Renal cortex interstitium (tissue), 11 donors: ENCODE measurements at regions not wholly inside any gene's neighbourhood (a gene's known extent, or its start where the extent isn't known, plus 50 kb on each side); places are given as distances from the start of the nearest gene placed in this dataset.
A peak's percentile ranks its signal among the peaks of the same experiment; 100 is the strongest.

Source experiments
- DNase-seq, 11 donors: peaks; one replicate each; pipeline ENCODE4 v3.0.0-alpha.2; 2013; ENCODE audit warnings: low read depth in 9 of 11, low spot score in 4 of 11; ENCODE audit errors: extremely low read depth in 1 of 11

DNA sequence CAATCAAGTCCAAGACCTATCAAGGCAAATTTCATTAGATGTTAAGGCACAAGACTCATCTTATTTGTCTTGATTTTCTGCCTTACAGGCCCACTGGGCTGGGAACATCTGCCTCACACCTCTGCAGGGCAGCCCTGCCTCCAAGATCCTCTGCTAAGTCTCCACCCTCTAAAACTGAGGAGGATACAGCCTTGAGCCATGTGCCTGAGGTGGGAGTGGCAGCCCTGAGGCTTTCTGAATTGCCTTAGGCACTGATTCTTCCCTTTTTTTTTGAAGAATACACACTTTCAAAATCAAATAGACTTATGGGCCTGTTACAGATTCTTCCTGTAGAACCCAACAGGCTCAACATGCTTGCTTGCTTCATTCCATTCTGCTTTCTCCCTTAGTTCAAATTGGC is 544.3 kb upstream of the ADAMTS5 start:
- DNase-seq, result no peak

DNA sequence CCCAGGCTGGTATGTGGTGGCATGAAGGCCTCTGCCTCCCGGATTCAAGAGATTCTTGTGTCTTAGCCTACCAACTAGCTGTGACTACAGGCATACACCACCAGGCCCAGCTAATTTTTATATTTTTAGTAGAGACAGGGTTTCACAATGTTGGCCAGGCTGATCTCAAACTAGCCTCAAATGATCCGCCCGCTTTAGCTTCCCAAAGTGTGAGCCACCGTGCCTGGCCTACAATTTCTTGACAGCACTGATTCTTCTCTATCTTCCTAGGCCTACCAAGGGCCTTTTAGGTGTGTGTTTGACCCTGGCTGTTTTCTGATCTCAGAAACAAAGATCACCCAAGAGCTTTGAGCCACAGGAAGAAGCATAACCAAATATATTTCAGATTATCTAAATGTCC is 540.8 kb upstream of the ADAMTS5 start:
- DNase-seq, result no peak

GRCh38 chr21:27505516-27505915 is 538.6 kb upstream of the ADAMTS5 start:
- DNase-seq, result no peak

GRCh38 chr21:27502801-27503200 is 535.9 kb upstream of the ADAMTS5 start:
- DNase-seq, result no peak

GRCh38 chr21:27498025-27498424 is 531.1 kb upstream of the ADAMTS5 start:
- no peak for DNase-seq

DNA sequence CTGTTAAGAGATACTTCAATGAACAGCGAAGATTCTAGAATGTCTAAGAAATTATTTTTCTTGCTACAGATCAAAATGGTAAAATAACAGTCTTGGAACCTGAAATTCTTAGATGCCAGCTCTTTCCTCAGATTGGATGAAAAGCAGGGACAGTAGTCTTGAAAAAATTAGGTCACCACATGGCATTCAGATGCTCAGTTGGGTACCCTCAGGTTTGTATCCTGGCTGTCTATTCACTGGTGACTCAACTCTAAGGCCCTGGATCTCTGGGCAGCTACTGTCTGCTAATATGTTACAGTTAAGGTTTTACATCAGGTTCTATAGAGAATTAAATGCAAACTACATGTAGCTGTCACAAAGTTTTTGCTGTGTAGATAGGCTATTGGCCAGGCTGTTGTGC is 528.9 kb upstream of the ADAMTS5 start:
- DNase-seq, result no peak

GRCh38 chr21:27493542-27493941 is 526.7 kb upstream of the ADAMTS5 start:
- DNase-seq, result no peak

- no peak for DNase-seq
Observed at GRCh38 chr21:27487676-27488075, 520.8 kb upstream of the ADAMTS5 start.

GRCh38 chr21:27480841-27481261 is 514.0 kb upstream of the ADAMTS5 start:
- DNase-seq, result no peak

DNA sequence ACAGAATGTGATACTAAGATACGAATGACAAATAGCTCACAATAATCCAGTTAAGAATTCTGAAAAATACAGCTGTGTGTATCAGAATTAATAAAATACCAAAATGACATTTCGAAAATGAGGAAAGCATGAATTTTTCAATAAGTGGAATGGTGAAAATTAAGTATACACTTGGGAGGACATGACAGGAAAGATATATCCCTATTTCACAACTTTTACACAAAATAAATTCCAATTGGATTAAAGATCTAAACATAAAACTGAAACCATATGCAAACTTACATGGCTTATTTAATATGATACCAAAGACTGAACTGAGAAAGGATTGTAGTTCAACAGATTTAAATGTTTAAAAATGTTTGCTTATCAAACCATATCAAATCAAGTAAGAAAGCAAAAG is 510.4 kb upstream of the ADAMTS5 start:
- no peak for DNase-seq

GRCh38 chr21:27476696-27477095 is 509.8 kb upstream of the ADAMTS5 start:
- DNase-seq, result peak in 1 of 11 donors; percentile 18

- DNase-seq, result no peak
Observed at GRCh38 chr21:27475363-27475955, 508.6 kb upstream of the ADAMTS5 start.

GRCh38 chr21:27467366-27467765 is 500.5 kb upstream of the ADAMTS5 start:
- DNase-seq, result no peak

DNA sequence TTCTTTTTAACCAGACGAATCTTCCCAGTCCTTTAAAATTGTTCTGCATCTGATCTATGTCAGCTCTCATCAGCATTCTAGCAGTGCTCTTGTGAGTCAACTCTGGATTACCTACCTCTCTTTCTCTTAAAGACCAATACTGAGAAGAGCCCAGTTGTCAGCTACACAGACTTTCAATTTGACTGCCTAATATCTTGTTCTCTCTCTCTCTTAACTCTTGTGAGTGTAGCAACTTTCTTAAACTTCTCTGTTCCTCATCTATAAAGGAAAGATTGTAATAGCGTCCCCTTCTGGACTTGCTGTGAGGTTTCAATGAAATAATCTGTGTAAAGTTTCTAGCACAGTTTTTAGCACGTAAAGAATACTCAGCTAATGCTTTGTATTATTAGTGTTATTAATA is 499.3 kb upstream of the ADAMTS5 start:
- no peak for DNase-seq

GRCh38 chr21:27464648-27465047 is 497.8 kb upstream of the ADAMTS5 start:
- no peak for DNase-seq

GRCh38 chr21:27462726-27463125 is 495.8 kb upstream of the ADAMTS5 start:
- no peak for DNase-seq

GRCh38 chr21:27454234-27454633 is 487.3 kb upstream of the ADAMTS5 start:
- no peak for DNase-seq

GRCh38 chr21:27451116-27451515 is 484.2 kb upstream of the ADAMTS5 start:
- DNase-seq, result no peak

GRCh38 chr21:27450216-27450615 is 483.3 kb upstream of the ADAMTS5 start:
- no peak for DNase-seq

- DNase-seq, result peak in 4 of 11 donors; percentile 3 to 19 (median 15)
Observed at GRCh38 chr21:27448960-27449359, 482.1 kb upstream of the ADAMTS5 start.

DNA sequence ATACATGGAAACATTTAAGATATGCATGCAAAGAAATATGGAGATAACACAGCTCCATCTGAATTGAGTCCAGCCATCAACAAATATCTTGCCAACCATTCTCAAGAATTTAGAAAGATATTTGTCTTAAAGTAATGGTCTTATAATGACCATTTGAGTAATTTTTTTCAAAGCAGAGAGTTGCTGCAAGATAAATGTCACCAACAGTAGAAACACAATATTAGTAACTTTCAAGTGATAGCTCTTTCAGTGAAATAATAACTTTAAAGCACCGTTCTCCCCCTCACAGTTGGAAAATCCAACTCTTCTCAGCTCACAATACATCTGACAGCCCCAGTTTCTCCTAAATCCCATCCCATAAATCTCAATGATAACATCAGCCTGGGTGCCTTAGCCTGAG is 481.0 kb upstream of the ADAMTS5 start:
- DNase-seq, result no peak
